Prostate gland (tissue), 2 donors: ENCODE measurements at regions not wholly inside any gene's neighbourhood (a gene's known extent, or its start where the extent isn't known, plus 50 kb on each side); places are given as distances from the start of the nearest gene placed in this dataset.

Experiments
- DNase-seq: peaks from one replicate; pipeline ENCODE4 v3.0.0-alpha.2; 2019; ENCODE audit warnings: low spot score
- H3K27ac ChIP-seq, 2 donors: fragments of 200-600 bp; sonication (generic); 2 replicates each; pipeline ENCODE4 v1.5.1; 2017 to 2019
- H3K27me3 ChIP-seq: fragments of 200-600 bp; sonication (generic); replicated peaks from 2 replicates; pipeline ENCODE4 v1.5.1; 2019; ENCODE audit not compliant: insufficient read depth
- H3K36me3 ChIP-seq, 2 donors: fragments of 200-600 bp; sonication (generic); 1 replicate in 1 of 2; 2 replicates in 1 of 2; pipeline versions ENCODE4 v1.5.1 to v1.8.1; 2017 to 2019
- H3K4me1 ChIP-seq: fragments of 200-600 bp; sonication (generic); replicated peaks from 2 replicates; pipeline ENCODE4 v1.5.1; 2019
- H3K4me3 ChIP-seq, 2 donors: fragments of 200-600 bp; sonication (generic); 2 replicates each; pipeline ENCODE4 v1.5.1; 2017 to 2019
- H3K9me3 ChIP-seq: fragments of 200-600 bp; sonication (generic); 2 replicates; pipeline ENCODE4 v1.5.1; 2017
- CTCF ChIP-seq, 4 experiments: fragments of 200-600 bp in 2 of 4; fragments of 450-650 bp in 2 of 4; sonication (generic) in 2 of 4; IDR thresholded peaks; 1 replicate in 3 of 4; 2 replicates in 1 of 4; pipeline ENCODE4 v1.5.1; 2016 to 2019; ENCODE audit warnings: antibody characterized with exemption in 4 of 4, mild to moderate bottlenecking in 2 of 4, moderate library complexity in 2 of 4
- POLR2A ChIP-seq: fragments of 450-650 bp; IDR thresholded peaks from one replicate; pipeline ENCODE4 v1.6.1; 2016; ENCODE audit warnings: antibody characterized with exemption, mild to moderate bottlenecking
- POLR2AphosphoS5 ChIP-seq: sonication (generic); formaldehyde crosslinking; IDR thresholded peaks from one replicate; pipeline ENCODE4 v1.6.1; 2017; ENCODE audit warnings: antibody characterized with exemption
- WGBS: methylation state at CpG from one replicate; pipeline ENCODE4 v1.1.5; 2018; 5-methylcytosine and 5-hydroxymethylcytosine counted together
- intact Hi-C: fragments of 100-400 bp; cut with DNase I; formaldehyde crosslinking; loops from one replicate; pipeline ENCODE4 v1.14.2; 2022

GRCh38 chr12:124478416-124478815, 89.0 kb downstream of the NCOR2 start:
- Histone ChIP-seq H3K27ac (no peak overlapping the region), H3K27me3 (no peaks in the 10 kb centered on the region), H3K9me3 (no peaks in the 10 kb centered on the region), H3K36me3 (no peaks in the 10 kb centered on the region), H3K4me3 (no peak overlapping the region), H3K4me1 (peaks cover 4% of the 10 kb centered on the region)
- DNase-seq = no peak
- TF ChIP-seq POLR2AphosphoS5 (no peak), CTCF (IDR thresholded peaks at IDR 0.05) (no peak)
- intact Hi-C loops = no loop called here
- 78% methylated on average over 9 of the region's 9 CpGs for WGBS

GRCh38 chr12:124477107-124477915, 90.1 kb downstream of the NCOR2 start:
- WGBS = 62% methylated on average over 15 of the region's 15 CpGs

GRCh38 chr12:124476011-124476400, 91.4 kb downstream of the NCOR2 start:
- Histone ChIP-seq H3K4me3 (no peak overlapping the region), H3K36me3 (peaks cover 6 to 11% of the 10 kb centered on the region in 2 donors)
- TF ChIP-seq POLR2A (no peak), CTCF (IDR thresholded peaks at IDR 0.05) (no peak), POLR2AphosphoS5 (no peak)

More at GRCh38 chr12:124477107-124477915, 90.1 kb downstream of the NCOR2 start:
- Histone ChIP-seq H3K4me3 (no peak overlapping the region), H3K9me3 (no peaks in the 10 kb centered on the region), H3K27me3 (no peaks in the 10 kb centered on the region), H3K36me3 (peaks cover 6 to 9% of the 10 kb centered on the region in 2 donors), H3K27ac (no peak overlapping the region), H3K4me1 (peaks cover 4% of the 10 kb centered on the region)
- TF ChIP-seq CTCF (IDR thresholded peaks at IDR 0.05) (no peak), POLR2A (no peak), POLR2AphosphoS5 (no peak)
- DNase-seq = no peak
- intact Hi-C loops = no loop called here

GRCh38 chr12:124475295-124476010, 92.0 kb downstream of the NCOR2 start:
- no peaks in the 10 kb centered on the region for H3K9me3 ChIP-seq
- H3K4me3 ChIP-seq = no peak overlapping the region
- 88% methylated on average over 14 of the region's 14 CpGs for WGBS
- TF ChIP-seq POLR2A (no peak), CTCF (IDR thresholded peaks at IDR 0.05) (no peak), POLR2AphosphoS5 (no peak)
- no peak overlapping the region for H3K27ac ChIP-seq
- DNase-seq = no peak
- intact Hi-C loops = no loop called here
- H3K4me1 ChIP-seq = peaks cover 4% of the 10 kb centered on the region
- no peaks in the 10 kb centered on the region for H3K27me3 ChIP-seq
- peaks cover 6 to 11% of the 10 kb centered on the region in 2 donors for H3K36me3 ChIP-seq

More at GRCh38 chr12:124476011-124476400, 91.4 kb downstream of the NCOR2 start:
- Histone ChIP-seq H3K27ac (no peak overlapping the region), H3K27me3 (no peaks in the 10 kb centered on the region), H3K9me3 (no peaks in the 10 kb centered on the region), H3K4me1 (peaks cover 4% of the 10 kb centered on the region)
- intact Hi-C loops = no loop called here
- 96% methylated on average over 10 of the region's 10 CpGs for WGBS
- DNase-seq = no peak
